K562 (cell line): ENCODE measurements at regions not wholly inside any gene's neighbourhood (a gene's known extent, or its start where the extent isn't known, plus 50 kb on each side); places are given as distances from the start of the nearest gene placed in this dataset.

Experiments
- ATAC-seq: fragments of 200-7000 bp; cut with Tn5 transposase; 3 replicates; pipeline ENCODE4 v1.9.1; 2020; ENCODE audit warnings: moderate library complexity
- BruUV-seq: library from RNA; stranded (reverse); fragments of 400-500 nt; replicated peaks from 2 replicates; lab custom pipeline; 2021; lab: Mats Ljungman, UMichigan
- CTCF ChIA-PET: fragments of 300-600 bp; formaldehyde crosslinking; extraction: SDS; loops from one replicate; lab custom pipeline; 2021; ENCODE audit warnings: low intra/inter-chr PET ratio; lab: Yijun Ruan, JAX
- POLR2A ChIA-PET: fragments of 300-600, 350-650 bp; sonication (Branson Sonifier 250); formaldehyde crosslinking; extraction: SDS; loops from one replicate; lab custom pipeline; 2021; ENCODE audit warnings: antibody characterized with exemption, inconsistent platforms; lab: Yijun Ruan, JAX
- DNase-seq, 4 experiments: peaks; one replicate each; pipeline versions ENCODE4 v3.0.0 to v3.0.0-alpha.2; 2011 to 2018; ENCODE audit warnings: low spot score in 3 of 4, mixed read lengths in 3 of 4; ENCODE audit errors: extremely low read depth in 1 of 4
- FAIRE-seq: peaks from 2 replicates; lab custom pipeline; 2011; peaks lifted over from hg19 to GRCh38; lab: Jason Lieb, UNC
- H2AFZ ChIP-seq: 2 replicates; pipeline ENCODE4 v1.6.0; 2011; ENCODE audit warnings: low read depth, low read length, control low read depth, inconsistent platforms
- H3K27ac ChIP-seq: fragments of 200-600 bp; 3 replicates; pipeline ENCODE4 v1.8.0; 2011; ENCODE audit warnings: low read depth, mild to moderate bottlenecking, control low read depth, inconsistent platforms, low read length, moderate library complexity, mixed read lengths; ENCODE audit errors: extremely low read depth
- H3K27me3 ChIP-seq, 2 experiments: fragments of 300-600 bp in 1 of 2; 2 replicates in 1 of 2; 3 replicates in 1 of 2; pipeline versions ENCODE4 v1.6.0 to v1.8.0; 2011; ENCODE audit warnings: inconsistent platforms in 2 of 2, low read length in 2 of 2, mild to moderate bottlenecking in 1 of 2, mixed read lengths in 1 of 2, moderate library complexity in 1 of 2; ENCODE audit not compliant: control insufficient read depth in 2 of 2, insufficient read depth in 2 of 2
- H3K36me3 ChIP-seq: fragments of 300-600 bp; 3 replicates; pipeline ENCODE4 v1.8.0; 2011; ENCODE audit warnings: mild to moderate bottlenecking, low read length, inconsistent platforms; ENCODE audit not compliant: control insufficient read depth, insufficient read depth
- H3K4me1 ChIP-seq, 2 experiments: fragments of 200-600 bp in 1 of 2; replicated peaks in 1 of 2; 2 replicates in 1 of 2; 3 replicates in 1 of 2; pipeline versions ENCODE4 v1.5.1 to v1.8.0; 2011; ENCODE audit warnings: inconsistent platforms in 2 of 2, low read length in 2 of 2, mild to moderate bottlenecking in 1 of 2, mixed read lengths in 1 of 2, moderate library complexity in 1 of 2; ENCODE audit not compliant: control insufficient read depth in 2 of 2, insufficient read depth in 2 of 2
- H3K4me2 ChIP-seq: 2 replicates; pipeline ENCODE4 v1.6.1; 2011; ENCODE audit warnings: low read length, control low read depth, inconsistent platforms, mixed read lengths; ENCODE audit not compliant: insufficient read depth
- H3K4me3 ChIP-seq: fragments of 200-600 bp; sonication (generic), shearing (Covaris generic); 2 replicates; pipeline ENCODE4 v1.5.1; 2016; ENCODE audit warnings: control low read depth, inconsistent platforms
- H3K79me2 ChIP-seq: fragments of 200-600 bp; 3 replicates; pipeline ENCODE4 v1.8.0; 2011; ENCODE audit warnings: low read length, inconsistent platforms; ENCODE audit not compliant: control insufficient read depth, insufficient read depth
- H3K9ac ChIP-seq, 2 experiments: 2 replicates each; pipeline versions ENCODE4 v1.6.0 to v1.6.1; 2011; ENCODE audit warnings: low read depth in 2 of 2, low read length in 2 of 2, control low read depth in 1 of 2, inconsistent platforms in 1 of 2, mild to moderate bottlenecking in 1 of 2, mixed read lengths in 1 of 2; ENCODE audit not compliant: insufficient read depth in 1 of 2
- H3K9me1 ChIP-seq: one replicate; pipeline ENCODE4 v1.6.0; 2011; ENCODE audit warnings: inconsistent platforms, mild to moderate bottlenecking, low read length, moderate library complexity; ENCODE audit not compliant: control insufficient read depth, insufficient read depth
- H3K9me3 ChIP-seq: replicated peaks from 2 replicates; pipeline ENCODE4 v1.5.1; 2011; ENCODE audit warnings: low read depth, low read length, inconsistent platforms; ENCODE audit not compliant: control insufficient read depth, insufficient read depth
- H4K20me1 ChIP-seq: replicated peaks from 2 replicates; pipeline ENCODE4 v1.6.1; 2011; ENCODE audit warnings: low read length, inconsistent platforms, mixed read lengths; ENCODE audit not compliant: control insufficient read depth, insufficient read depth
- FOSL1 ChIP-seq: fragments of 200-800 bp; sonication (Bioruptor generic); conservative IDR thresholded peaks from 2 replicates; pipeline ENCODE4 v1.6.1; 2016; ENCODE audit warnings: missing genetic modification characterization, missing compliant biosample characterization
- HNRNPH1 ChIP-seq: fragments of 200-400 bp; formaldehyde crosslinking; optimal IDR thresholded peaks from 2 replicates; pipeline ENCODE3; 2017; ENCODE audit warnings: low read depth, mild to moderate bottlenecking, low read length, moderate library complexity
- NCOA6 ChIP-seq: fragments of 450-650 bp; IDR thresholded peaks from 2 replicates; pipeline ENCODE4 v1.6.1; 2017; ENCODE audit warnings: mild to moderate bottlenecking
- NFXL1 ChIP-seq: fragments of 450-650 bp; formaldehyde crosslinking; IDR thresholded peaks from 2 replicates; pipeline ENCODE4 v1.4.0; 2021; ENCODE audit warnings: mild to moderate bottlenecking
- ZNF431 ChIP-seq: sonication (generic); formaldehyde crosslinking; IDR thresholded peaks from 2 replicates; pipeline ENCODE4 v1.8.0; 2022; ENCODE audit warnings: mild to moderate bottlenecking, missing genetic modification reagents
- WGBS: fragments of 100-300 bp; shearing (Covaris generic); methylation state at CpG from one replicate; pipeline ENCODE4 v1.1.6; 2016; ENCODE audit warnings: low coverage, mixed read lengths; ENCODE audit not compliant: insufficient coverage; ENCODE audit errors: missing lambda C conversion rate; 5-methylcytosine and 5-hydroxymethylcytosine counted together
- in situ Hi-C: fragments of 300-500 bp; cut with MboI; formaldehyde crosslinking; loops from 4 replicates; pipeline ENCODE4 v1.15.0; 2018; ENCODE audit warnings: inconsistent platforms, mixed read lengths
- intact Hi-C: fragments of 100-400 bp; cut with micrococcal nuclease; formaldehyde crosslinking; loops from 2 replicates; pipeline ENCODE4 v1.14.2; 2022
- TF ChIP-seq, protein P1 (sequence below): fragments of 450-650 bp; IDR thresholded peaks from 2 replicates; pipeline ENCODE4 v1.6.1; 2016; ENCODE audit warnings: mild to moderate bottlenecking
- TF ChIP-seq, protein P2 (sequence below): sonication (generic); formaldehyde crosslinking; IDR thresholded peaks from 2 replicates; pipeline ENCODE4 v1.8.1; 2023; ENCODE audit warnings: mild to moderate bottlenecking, missing genetic modification reagents, moderate library complexity
- TF ChIP-seq, protein P3 (sequence below): fragments of 450-650 bp; conservative IDR thresholded peaks from 2 replicates; pipeline ENCODE4 v1.6.1; 2016; ENCODE audit warnings: missing genetic modification characterization, low read depth, mild to moderate bottlenecking, missing compliant biosample characterization, moderate library complexity

DNA sequence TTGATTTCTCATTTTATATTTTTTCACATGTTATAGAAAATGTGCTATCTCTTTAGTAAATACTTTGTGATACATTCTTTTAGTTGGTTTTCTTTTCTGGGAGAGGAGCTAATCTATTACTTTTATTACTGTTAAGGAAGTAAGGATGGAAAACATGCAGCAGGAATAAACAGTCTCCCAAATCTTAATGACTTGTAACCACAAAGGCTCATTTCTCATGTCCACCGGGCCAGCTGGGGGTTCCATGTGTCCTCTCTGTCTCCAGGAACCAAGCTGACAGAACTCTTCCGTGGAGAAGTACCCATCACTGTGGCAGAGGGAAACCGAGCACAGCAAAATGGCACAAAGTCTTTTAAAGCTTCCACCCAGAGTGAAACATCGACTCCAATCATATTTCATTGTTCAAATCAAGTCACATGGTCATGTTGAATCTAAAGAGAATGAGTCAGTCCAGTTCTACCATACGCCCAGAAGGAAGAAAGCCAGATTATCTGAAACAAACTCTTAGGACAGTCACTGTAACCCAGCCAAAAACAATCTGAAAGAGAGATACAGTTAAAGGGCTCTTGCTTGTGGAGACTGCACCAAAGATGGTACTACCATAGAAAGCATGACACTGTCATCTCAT is 97.1 kb upstream of the CDH6 start:
- Histone ChIP-seq H3K36me3 (no peaks in the 10 kb centered on the region), H2AFZ (no peak overlapping the region), H3K4me3 (no peak overlapping the region), H3K9me1 (no peaks in the 10 kb centered on the region), H3K9ac (no peak overlapping the region), H4K20me1 (no peaks in the 10 kb centered on the region), H3K27ac (no peak overlapping the region), H3K4me1 (no peaks in the 10 kb centered on the region), H3K4me2 (no peak overlapping the region), H3K27me3 (no peaks in the 10 kb centered on the region), H3K79me2 (no peaks in the 10 kb centered on the region), H3K9me3 (no peaks in the 10 kb centered on the region)
- CTCF ChIA-PET = no interaction called here
- intact Hi-C loops (no loop called here), in situ Hi-C loops (no loop called here)
- no TSS peak for BruUV-seq
- 0% methylated on average over 5 of the region's 5 CpGs for WGBS
- no peak for DNase-seq
- ATAC-seq = no peak
- POLR2A ChIA-PET = no interaction called here
- no peak for FAIRE-seq
- TF ChIP-seq, protein P1, sequence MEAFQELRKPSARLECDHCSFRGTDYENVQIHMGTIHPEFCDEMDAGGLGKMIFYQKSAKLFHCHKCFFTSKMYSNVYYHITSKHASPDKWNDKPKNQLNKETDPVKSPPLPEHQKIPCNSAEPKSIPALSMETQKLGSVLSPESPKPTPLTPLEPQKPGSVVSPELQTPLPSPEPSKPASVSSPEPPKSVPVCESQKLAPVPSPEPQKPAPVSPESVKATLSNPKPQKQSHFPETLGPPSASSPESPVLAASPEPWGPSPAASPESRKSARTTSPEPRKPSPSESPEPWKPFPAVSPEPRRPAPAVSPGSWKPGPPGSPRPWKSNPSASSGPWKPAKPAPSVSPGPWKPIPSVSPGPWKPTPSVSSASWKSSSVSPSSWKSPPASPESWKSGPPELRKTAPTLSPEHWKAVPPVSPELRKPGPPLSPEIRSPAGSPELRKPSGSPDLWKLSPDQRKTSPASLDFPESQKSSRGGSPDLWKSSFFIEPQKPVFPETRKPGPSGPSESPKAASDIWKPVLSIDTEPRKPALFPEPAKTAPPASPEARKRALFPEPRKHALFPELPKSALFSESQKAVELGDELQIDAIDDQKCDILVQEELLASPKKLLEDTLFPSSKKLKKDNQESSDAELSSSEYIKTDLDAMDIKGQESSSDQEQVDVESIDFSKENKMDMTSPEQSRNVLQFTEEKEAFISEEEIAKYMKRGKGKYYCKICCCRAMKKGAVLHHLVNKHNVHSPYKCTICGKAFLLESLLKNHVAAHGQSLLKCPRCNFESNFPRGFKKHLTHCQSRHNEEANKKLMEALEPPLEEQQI = no peak
- TF ChIP-seq NCOA6 (no peak), FOSL1 (tag) (no peak), ZNF431 (no peak), NFXL1 (CRISPR knock-in tag) (no peak), HNRNPH1 (no peak)
- TF ChIP-seq, protein P2, sequence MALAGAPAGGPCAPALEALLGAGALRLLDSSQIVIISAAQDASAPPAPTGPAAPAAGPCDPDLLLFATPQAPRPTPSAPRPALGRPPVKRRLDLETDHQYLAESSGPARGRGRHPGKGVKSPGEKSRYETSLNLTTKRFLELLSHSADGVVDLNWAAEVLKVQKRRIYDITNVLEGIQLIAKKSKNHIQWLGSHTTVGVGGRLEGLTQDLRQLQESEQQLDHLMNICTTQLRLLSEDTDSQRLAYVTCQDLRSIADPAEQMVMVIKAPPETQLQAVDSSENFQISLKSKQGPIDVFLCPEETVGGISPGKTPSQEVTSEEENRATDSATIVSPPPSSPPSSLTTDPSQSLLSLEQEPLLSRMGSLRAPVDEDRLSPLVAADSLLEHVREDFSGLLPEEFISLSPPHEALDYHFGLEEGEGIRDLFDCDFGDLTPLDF = no peak
- TF ChIP-seq, protein P3, sequence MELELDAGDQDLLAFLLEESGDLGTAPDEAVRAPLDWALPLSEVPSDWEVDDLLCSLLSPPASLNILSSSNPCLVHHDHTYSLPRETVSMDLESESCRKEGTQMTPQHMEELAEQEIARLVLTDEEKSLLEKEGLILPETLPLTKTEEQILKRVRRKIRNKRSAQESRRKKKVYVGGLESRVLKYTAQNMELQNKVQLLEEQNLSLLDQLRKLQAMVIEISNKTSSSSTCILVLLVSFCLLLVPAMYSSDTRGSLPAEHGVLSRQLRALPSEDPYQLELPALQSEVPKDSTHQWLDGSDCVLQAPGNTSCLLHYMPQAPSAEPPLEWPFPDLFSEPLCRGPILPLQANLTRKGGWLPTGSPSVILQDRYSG (tag) = no peak
